HG02970 (cell line): ENCODE measurements at regions not wholly inside any gene's neighbourhood (a gene's known extent, or its start where the extent isn't known, plus 50 kb on each side); places are given as distances from the start of the nearest gene placed in this dataset.
"Not testable (repeated sequence)": the region's sequence is repeated elsewhere in the genome, so short reads cannot be mapped to it uniquely, and the experiment has no call there.

Experiments used
- ATAC-seq: cut with Tn5 transposase; IDR thresholded peaks from one replicate; pipeline ENCODE4 v1.9.1; 2021; ENCODE audit warnings: mild to moderate bottlenecking, moderate library complexity, moderate number of reproducible peaks; ENCODE audit not compliant: unreplicated experiment, low FRiP score

DNA sequence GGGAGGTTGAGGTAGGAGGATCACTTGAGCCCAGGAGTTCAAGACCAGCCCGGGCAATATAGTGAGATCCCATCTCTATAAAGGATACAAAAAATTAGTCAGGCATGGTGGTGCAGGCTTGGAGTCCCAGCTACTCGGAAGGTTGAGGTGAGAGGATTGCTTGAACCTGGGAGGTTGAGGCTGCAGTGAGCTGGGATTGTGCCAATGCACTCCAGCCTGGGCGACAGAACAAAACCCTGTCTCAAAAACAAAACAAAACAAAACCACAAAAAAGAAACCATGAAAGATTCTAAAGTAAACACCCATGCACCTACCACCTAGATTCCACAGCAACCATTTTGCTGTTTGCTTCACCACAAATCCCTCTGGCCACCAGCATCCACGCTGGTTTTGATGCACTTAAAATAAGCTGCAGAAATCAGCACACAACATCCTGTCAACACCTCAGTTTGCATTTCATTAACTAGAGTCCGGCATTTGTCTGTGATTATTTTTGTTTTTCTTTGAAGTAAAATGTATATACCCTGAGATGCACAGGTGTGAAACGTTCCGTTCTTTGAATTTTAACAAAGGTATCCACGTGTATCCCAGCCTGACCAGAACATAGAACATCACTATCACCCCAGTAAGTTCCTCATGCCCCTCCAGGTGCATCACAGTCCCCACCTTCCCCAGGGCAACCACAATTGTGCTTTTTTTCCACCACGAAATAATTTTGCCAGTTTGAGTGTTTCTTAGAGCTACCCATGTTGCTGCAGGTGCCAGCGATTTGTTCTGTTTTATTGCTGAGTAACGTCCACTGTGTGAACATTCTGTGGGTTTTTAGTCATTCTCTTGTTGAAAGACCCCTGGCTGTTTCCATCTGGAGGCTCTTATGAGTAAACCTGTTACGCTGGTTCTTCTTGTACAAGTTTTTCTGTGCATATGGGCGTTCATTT is 191.5 kb downstream of the SEC14L1 start:
- ATAC-seq = no peak

DNA sequence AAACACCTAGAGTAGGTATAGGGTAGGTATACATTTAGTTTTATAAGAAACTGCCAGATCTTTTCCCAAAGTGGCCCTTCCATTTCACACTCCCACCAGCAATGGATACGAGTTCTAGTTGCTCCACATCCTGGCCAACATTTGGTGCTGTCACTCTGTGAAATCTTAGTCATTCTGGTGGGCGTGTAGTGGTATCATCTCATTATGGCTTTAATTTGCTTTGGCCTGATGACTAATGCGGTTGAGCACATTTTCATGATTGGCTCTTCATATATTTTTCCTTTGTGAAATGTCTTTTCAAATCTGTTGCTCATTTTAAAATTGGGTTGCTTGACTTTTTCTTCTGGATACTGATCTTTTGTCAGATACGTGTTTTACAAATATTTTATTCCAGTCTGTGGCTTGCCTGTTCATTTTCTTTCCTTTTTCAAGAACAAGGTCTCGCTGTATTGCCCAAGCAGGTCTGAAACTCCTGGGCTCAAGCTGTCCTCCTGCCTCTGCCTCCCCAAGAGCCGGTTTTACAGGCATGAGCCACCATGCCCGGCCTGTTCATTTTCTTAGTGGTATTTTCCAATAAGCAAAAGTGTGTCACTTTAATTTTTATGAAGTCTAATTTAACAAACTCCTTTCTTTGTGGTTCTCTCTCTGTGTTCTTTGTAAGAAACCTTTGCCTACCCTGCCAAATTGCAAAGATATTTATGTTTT is 192.4 kb downstream of the SEC14L1 start:
- no peak for ATAC-seq

DNA sequence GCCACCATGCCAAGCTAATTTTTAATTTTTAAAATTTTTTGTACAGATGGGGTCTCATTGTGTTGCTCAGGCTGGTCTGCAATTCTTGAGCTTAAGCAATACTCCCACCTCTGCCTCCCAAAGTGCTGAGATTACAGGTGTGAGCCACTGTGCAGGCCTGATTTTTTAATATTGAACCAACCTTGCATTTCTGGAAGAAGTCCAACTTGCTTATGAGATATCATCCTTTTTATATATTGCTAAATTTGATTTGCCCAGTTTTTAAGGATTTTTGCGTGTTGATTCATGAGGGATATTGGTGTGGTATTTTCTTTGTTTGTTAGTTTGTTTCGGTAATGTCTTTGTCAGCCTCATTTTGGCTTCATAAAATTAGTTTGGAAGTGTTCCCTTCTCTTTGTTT is 196.4 kb downstream of the SEC14L1 start:
- ATAC-seq = no peak

- ATAC-seq = no peak
Measured at GRCh38 chr17:77341069-77341541, 200.3 kb downstream of the SEC14L1 start.

DNA sequence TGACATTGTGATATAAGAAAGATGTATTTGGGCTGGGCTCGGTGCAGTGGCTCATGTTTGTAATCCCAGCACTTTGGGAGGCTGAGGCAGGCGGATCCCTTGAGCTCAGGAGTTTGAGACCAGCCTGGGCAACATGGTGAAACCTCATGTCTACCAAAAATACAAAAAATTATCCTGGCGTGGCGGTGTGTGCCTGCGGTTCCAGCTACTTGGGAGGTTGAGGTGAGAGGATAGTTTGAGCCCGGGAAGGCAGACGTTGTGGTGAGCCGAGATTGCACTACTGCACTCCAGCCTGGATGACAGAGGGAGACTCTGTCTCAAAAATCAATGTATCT is 201.9 kb downstream of the SEC14L1 start:
- not testable (repeated sequence) for ATAC-seq

DNA sequence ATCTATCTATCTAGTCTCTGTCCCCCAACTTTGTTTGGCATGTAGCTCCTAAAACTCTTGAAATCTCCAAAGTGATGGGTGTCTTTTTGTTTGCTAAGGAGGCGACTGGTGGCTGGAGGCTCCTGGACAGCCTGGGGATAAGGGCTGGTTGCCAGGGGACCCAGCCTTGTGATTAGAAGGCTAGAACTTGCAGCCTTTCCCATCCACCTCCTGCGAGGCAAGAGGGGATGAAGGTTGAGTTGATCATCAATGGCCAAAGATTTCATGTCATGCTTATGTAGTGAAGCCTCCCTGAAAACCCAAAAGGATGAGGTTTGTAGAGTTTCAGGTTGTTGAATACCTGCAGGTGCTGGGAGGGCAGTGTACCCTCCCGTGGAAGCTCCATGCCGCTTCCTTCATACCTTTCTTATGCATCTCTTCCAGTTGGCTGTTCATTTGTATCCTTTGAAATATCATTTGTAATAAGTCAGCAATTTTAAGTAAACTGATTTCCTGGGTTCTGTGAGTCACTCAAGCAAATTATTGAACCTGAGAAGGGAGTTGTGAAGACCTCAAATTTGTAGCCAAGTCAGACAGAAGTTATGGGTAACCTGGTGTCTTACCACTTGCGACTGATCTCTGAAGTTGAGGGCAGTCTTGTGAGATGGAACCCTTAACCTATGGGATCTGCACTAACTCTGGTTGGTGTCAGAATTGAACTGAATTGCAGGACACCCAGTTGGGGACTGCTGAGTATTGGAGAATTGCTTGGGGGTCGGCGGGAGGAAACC is 202.4 kb downstream of the SEC14L1 start:
- no peak for ATAC-seq

DNA sequence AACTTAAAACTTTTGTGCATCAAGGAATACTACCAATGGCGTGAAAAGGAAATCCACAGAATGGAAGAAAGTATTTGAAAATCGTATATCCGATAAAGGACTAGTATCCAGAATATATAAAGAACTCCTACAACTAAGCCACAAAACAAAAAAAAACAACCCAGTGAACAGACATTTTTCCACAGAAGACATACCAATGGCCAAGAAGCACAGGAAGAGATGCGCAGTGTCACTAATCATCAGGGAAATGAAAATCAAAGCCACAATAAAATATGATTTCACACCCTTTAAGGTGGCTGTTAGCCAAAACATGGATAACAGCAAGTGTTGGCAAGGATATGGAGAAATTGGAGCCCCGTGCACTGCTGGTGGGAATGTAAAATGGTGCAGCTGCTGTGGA is 203.3 kb downstream of the SEC14L1 start:
- no peak for ATAC-seq

DNA sequence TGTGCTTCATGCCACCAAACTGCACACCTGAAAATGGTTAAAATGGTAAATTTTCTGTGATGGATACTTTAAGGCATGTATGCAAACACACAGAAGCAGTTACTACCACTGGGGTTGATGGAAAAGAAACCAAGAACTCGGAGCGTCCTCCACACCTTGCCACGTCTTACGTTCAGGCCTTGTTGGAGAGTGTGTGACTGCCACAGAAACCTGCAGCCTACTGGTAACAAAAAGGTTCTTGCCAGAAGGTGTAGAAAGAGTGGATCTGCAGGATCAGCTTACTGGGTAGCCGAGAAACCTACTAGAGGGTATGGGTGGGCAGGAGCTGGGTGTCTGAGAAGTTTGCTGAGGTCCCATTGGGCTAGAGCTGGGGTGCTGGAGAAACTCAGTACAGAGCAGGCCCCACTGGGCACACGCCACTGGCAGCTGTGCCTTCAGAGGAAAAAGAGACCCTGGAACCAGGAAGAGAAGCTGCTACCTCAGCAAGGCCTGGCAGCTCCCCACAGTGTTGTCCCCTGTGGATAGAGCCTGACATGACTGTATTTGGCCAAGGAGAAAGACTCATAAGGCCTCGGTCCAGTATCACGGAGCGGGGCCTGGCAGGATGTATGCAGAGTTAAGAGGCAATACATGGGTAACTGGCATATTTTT is 204.6 kb downstream of the SEC14L1 start:
- ATAC-seq = no peak

- ATAC-seq = no peak
Measured at GRCh38 chr17:77346765-77347164, 206.0 kb downstream of the SEC14L1 start.

- no peak for ATAC-seq
Measured at GRCh38 chr17:77347544-77347943, 206.8 kb downstream of the SEC14L1 start.

GRCh38 chr17:77349976-77350830 is 209.4 kb downstream of the SEC14L1 start:
- no peak for ATAC-seq

DNA sequence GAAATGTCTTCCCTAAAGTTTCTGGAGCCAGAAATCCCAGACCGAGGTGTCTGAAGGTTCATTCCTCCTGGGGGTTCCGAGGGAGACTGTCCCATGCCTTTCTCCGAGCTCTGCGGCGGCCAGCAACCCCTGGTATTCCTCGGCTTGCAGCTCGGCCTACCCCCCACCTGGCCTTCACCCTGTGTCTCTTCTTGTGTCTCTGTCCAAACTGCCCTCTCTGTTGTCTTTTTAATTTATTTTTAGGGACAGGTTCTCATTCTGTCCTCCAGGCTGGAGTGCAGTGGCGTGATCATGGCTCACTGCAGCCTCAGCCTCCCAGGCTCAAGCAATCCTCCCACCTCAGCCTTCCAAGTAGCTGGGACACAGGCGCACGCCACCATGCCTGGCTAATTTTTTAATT is 211.7 kb downstream of the SEC14L1 start:
- ATAC-seq = no peak

DNA sequence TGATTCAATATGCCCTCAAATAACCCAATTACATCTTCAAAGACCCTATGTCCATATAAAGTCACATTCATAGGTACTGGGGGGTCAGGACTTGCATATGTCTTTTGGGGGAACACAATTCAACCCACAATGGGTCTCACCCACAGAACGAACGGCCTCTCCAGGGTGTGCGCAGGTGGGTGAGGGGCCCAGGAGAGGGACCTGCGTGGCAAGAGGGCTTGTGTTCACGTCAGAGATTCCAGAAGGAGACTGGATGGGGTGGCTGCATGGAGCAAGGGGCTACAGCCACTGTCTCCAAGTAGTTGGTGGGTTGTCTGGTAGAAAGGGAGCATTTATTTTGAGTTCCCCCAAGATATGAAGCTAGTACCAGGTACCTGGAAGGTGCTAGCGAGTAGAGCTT is 212.2 kb downstream of the SEC14L1 start:
- no peak for ATAC-seq

DNA sequence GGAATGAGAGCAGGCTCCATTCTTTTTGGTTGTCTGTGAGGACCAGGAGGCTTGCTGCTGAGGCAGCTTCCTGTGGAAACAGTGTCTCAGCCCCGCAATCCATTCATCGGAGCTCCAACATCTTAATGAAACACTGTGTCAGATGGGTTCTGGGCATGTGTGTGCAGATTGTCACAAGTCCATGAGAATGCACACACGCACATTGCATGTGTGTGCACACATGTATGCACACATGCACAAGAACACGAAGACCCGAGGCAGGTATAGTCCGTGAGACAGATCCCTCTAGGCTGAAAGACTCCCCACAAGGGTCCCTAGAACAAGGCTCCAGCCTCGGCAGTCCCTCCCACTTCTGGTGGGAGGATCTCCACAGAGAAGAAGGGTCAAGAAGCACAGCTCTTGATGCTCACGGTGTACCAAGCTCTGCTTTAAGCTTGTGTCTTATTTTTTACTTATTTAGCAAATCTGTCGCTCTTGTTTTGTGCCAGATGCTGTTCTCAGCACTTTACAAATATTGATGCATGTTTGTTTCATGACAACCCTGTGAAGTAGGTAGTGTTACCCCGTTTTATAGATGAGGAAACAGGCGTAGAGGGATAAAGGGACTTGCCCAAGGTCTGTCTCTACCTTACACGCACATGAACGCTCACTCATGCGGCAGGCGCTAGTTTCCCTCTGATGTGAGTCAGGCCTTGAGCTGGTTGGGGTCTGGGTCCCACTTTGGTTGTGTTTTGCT is 213.1 kb downstream of the SEC14L1 start:
- no peak for ATAC-seq

- no peak for ATAC-seq
Measured at GRCh38 chr17:77354420-77354669, 213.6 kb downstream of the SEC14L1 start.

DNA sequence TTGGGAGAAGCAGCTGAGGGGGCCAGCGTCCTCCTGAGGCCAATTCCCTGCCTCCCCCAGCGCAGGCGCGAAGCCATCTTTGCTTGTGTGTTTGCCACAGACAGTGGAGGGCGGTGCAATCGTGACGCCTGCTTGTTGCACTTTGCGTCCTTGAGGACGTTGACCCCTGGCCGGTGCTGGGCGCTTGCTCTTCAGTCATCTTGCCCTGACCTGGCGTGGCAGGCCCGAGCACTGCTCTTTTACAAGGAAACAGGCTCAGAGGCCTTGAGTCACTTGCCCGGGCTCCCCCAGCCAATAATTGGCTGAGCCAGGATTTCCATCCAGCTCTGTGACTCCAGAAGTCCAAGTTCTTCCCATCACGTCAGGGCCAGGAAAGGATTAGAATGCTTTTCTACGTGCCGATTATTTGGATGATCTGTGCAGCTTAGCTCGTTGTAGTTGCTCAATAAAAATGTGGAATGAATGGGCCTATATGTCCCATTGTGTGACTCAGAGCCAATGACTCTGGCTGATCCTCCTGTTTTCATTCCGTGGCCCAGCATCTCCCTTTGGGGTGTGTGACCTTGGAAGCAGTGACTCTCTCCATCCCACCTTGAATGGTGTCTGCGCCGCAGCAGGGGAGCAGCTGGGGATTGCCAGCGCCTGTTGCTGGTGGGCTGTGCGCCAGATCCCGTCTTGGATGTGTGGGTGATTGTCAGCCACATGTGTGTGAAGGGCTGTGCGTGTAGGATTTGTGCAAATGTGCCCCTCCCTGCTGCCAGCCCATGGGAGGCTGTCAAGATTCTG is 214.1 kb downstream of the SEC14L1 start:
- ATAC-seq = no peak

DNA sequence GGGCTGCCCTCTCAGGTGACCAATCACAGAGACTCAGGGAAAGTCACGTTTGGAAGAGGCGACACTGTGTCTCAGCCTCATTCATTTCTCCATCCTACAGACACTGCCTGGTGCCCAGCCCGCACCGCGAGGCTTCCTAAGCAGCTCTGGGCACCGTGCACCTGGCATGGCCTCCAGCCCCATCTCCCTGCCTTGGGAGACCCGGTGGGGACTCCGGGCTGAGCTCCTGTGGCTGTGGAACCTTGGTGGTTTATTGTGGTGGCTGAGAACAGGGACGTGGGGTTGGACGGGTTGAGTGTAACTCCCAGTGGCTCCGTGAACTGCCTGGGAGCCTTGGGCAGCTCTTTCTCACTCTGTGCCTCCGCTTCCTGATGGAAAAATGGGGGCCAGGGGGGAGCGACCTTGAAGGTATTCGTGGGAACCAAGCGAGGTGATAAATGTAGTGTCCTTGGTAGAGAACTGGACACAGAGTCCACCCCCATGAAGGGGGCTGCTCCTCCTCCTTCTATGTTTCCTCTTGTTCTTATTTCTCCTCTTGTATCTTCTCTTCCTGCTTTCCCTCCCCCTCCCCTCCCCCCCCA is 215.4 kb downstream of the SEC14L1 start:
- no peak for ATAC-seq

DNA sequence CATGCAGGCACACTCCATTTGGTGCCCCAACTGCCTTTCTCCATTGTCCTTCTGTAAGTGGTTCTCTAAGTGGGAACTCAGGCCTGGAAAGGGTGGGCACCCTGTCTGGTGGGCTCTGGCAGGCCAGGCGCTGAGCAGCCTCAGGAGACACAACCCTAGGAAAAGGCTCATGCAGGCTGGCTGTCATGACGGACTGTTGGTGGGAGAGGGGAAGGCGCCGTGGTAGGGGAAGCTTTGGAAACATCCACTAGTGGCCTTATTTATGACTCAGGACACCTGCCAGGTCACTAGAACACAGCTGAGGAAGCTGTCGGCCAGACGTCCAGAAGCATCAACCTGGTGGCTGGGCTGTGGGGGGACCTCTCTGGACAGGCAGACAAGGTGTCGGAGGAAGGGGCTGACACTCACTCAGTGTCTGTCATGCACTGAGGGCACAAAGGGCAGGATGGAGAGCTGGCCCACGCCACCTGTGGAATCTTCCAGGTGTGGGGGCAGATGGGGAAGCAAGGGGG is 216.0 kb downstream of the SEC14L1 start:
- no peak for ATAC-seq
